GM12874 (cell line): ENCODE measurements at regions not wholly inside any gene's neighbourhood (a gene's known extent, or its start where the extent isn't known, plus 50 kb on each side); places are given as distances from the start of the nearest gene placed in this dataset.

Source experiments
- TF ChIP-seq, protein P1 (sequence below): IDR thresholded peaks from 2 replicates; pipeline ENCODE4 v1.5.1; 2011; ENCODE audit warnings: low read depth, mild to moderate bottlenecking, control low read depth, low read length, moderate library complexity; ENCODE audit not compliant: insufficient read depth

DNA sequence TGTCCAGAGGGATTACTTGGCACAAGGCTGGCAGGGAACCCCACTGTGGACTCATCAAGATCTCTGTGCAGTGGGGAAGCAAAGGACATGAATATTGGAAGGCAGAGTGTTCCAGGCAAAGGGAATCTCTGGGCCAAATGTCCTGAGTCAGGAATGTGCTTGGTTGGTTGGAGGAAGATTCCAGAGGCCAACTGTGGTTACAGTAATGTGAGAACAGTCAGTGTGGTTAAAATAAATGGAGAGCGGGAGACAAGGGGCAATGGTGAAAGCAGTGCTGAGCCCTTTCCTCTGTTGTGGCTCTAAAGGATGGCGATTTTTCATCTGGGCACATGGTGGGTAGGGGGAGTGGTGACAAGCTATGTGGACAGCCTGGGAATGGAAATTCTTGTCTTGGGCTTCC, 948.2 kb downstream of the BCL11B start:
- TF ChIP-seq, protein P1, sequence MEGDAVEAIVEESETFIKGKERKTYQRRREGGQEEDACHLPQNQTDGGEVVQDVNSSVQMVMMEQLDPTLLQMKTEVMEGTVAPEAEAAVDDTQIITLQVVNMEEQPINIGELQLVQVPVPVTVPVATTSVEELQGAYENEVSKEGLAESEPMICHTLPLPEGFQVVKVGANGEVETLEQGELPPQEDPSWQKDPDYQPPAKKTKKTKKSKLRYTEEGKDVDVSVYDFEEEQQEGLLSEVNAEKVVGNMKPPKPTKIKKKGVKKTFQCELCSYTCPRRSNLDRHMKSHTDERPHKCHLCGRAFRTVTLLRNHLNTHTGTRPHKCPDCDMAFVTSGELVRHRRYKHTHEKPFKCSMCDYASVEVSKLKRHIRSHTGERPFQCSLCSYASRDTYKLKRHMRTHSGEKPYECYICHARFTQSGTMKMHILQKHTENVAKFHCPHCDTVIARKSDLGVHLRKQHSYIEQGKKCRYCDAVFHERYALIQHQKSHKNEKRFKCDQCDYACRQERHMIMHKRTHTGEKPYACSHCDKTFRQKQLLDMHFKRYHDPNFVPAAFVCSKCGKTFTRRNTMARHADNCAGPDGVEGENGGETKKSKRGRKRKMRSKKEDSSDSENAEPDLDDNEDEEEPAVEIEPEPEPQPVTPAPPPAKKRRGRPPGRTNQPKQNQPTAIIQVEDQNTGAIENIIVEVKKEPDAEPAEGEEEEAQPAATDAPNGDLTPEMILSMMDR = no peak

DNA sequence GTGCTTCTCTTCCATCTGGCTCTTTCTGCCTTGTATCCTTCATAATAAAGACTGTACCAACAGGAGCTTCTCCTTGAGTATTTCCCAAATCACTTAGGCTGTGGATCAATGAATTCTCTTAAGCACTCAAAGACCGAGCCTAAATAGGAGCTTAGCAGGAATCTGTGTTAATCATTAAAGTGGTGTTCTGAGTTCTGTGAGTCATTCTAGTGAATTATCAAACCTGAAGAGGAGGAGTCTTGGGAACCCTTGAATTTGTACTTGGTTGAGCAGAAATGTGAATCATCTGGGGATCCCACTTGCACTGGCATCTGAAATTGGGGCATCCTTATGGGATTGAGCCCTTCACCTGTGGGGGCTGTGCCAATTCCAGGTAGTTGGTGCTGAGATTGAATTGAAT, 946.2 kb downstream of the BCL11B start:
- TF ChIP-seq, protein P1 = no peak

DNA sequence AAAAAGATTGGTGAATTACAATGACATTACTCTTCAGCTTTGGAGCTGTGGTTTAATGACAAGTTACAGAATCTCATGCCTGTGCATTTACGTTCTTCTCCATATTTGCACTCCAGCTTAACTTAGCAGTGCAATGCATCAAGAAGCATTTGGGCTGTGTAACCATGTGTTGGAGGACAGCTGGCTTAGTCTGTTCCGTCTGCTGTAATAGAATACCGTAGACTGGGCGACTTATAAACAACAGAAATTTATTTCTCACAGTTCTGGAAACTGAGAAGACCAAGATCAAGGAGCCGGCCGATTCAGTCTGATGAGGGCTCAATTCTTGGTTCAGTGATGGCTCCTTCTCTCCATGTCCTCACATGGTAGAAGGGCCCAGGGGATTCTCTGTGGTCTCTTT, 943.5 kb downstream of the BCL11B start:
- TF ChIP-seq, protein P1 = no peak

DNA sequence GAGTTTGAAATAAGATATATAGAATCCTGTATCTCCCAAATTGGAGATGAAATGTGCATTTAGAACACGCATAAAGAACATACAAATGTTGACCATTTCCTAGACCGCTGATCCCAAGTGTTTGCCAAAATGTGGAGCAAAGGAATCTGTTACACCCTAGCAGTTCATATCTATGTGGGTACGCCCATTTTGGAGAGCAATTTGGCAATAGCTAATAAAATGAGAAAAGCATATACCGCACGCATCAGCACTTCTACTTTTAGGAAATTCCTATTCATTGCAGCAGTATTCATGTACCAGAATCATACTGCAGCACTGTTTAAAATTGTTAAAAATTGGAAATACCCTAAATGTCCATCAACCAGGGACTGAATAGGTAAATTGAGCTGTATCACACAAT, 937.8 kb downstream of the BCL11B start:
- TF ChIP-seq, protein P1 = no peak

DNA sequence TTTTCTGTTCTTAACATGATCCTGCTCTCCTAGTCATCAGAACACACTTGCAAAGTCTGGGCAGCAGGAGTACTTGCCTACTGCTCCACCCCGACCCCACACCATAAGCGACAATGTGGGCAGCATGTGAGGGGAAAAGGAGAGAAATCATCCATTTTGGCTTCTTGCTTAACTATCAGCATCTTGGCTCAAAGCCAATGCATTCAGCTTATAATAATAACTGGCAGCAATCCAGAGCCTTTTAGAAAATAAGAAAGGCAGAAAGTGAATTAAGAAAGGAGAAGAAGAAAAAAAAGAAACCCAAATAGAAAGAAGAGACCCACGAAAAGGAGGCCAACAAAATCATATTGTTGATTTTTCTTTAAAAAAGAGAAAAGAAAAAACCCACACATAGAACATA, 930.8 kb downstream of the BCL11B start:
- TF ChIP-seq, protein P1 = no peak

DNA sequence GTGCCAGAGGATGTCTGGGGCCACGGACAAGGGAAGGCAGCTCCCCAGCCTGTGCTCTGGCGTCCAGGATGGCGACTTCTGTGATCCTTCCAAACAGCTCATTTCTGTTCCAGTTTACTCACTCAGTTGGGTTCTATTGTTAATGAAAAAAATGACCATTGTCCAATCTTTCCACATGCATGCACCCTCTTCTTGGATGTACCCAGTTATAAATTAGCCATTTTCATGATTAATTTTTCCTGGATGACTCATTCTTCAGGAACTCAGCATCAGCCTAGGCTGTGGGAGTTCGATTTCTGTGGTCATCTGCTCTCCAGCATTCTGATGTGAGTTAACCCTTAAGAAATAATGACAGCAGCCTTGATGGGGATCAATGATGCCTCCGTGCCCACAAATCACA, 926.8 kb downstream of the BCL11B start:
- TF ChIP-seq, protein P1 = no peak

DNA sequence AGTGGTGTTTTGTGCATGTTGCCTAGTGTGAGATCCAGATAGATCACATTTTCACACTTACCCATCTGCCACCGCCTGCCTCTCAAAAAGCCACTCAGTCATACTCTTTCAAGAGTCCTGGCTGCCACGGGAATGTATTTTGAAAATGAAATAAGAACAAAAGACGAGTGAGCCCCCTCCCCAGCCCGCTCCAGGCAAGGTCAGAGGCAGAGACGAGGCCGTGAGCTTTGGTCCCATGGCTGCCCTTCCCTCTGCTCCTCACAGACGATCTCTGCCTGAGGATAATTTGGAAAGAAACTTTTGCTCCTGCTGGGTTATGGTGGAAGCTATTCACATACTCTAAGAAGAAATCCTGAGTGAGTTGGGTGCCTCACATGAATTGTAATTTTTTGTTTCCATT, 924.3 kb downstream of the BCL11B start:
- TF ChIP-seq, protein P1 = no peak

DNA sequence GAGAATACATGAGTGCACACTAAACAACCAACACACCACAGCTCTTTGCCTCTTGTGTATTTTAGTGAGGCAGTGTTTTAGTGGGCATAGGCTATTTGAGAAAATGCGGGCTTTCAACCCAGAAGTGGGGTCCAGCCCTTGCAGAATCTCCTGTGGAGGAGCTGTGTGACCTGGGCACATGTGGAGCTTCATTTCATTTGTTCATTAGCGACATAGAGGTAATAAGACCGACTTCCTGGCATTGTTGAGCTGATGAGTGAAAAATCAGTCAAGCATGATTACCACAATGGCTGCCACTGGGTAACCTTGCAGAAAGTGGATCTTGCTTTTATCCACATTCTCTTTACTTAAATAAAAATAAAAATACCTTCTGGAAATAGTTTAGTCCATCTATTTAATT, 923.5 kb downstream of the BCL11B start:
- TF ChIP-seq, protein P1 = no peak
